HG03354 (cell line): ENCODE measurements at regions not wholly inside any gene's neighbourhood (a gene's known extent, or its start where the extent isn't known, plus 50 kb on each side); places are given as distances from the start of the nearest gene placed in this dataset.

Source experiments
- ATAC-seq: cut with Tn5 transposase; IDR thresholded peaks from one replicate; pipeline ENCODE4 v1.9.1; 2021; ENCODE audit warnings: mild to moderate bottlenecking; ENCODE audit not compliant: unreplicated experiment, poor library complexity, severe bottlenecking

GRCh38 chr10:123434435-123435039, 231.6 kb upstream of the GPR26 start:
- no peak for ATAC-seq

- peak; percentile 91 for ATAC-seq
Measured at GRCh38 chr10:123442901-123443300, 223.3 kb upstream of the GPR26 start.

DNA sequence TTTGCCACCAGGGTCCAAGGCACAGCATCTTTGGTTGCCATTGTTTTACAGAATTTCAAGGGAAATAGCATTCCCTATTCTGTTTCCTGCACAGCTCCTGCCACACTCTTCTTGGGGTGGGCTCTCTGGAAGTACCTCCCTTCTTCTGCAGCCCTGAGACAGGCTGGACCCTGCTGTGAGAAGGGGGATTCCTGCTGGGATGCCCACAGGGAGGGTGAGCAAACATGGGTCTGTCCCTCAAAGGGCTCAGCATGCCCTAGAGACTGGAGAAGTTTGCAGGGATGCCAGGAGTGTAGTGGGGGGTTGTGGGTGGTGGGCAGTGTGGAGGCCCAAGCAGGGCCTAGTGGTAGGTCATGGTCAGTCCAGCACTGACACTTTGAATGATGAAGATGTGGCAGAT, 222.2 kb upstream of the GPR26 start:
- no peak for ATAC-seq

DNA sequence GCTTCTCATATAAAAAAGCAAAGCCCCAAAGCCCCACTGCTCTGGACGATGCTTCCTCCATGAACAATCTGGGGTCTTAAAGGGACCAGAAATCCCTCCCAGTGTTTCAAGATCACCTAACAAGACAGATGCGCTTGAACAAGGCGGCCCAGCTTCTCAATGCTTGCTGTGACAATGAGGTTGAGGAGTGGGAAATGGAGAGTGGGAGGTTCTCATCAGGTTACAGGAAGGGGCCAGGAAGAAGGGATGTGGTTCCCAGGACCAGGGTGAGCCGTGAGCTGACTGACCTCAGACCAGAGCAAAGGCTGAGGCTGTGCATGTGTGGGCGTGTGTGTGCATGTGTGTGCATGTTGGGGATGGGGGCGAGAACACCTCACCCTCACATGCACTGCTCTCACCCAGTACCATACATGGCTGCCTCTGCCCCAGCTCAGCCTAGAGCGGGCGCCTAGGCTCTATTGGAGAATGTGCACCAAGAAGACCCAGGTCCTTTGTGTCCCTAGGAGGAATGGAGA, 220.8 kb upstream of the GPR26 start:
- no peak for ATAC-seq

DNA sequence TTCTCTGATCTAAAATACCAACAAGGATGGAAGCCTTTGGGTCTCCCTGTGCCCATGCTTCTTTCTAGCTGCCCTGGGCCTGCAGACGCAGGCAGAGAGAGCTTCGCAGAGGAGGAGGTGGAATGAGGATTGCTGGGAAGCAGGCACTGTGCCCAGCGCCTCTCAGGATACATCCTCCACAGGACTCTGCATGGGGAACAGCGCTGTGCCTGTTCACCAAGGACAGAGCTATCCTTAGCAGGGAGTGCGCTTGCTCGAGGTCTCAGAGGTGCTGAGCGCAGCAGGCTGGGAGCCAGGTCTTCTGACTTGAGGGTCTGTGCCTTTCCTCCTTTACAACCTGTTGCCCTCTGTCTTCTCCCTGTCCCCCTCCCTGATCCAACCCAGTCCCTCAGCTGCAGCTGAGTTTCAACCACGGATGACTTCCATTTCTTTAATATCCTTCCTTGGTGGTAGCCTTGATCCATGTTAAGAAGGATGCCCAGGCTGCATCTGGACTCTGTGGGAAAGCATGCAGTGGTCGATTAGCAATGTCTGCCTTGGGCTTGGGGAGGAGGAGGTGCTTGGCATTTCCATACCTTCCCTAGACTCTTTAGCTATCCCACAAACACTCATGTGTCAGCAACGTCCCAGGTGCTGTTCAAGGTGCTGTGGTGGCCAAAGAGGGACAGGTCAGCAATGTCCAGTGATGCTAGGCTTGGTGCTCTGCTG, 219.6 kb upstream of the GPR26 start:
- no peak for ATAC-seq

DNA sequence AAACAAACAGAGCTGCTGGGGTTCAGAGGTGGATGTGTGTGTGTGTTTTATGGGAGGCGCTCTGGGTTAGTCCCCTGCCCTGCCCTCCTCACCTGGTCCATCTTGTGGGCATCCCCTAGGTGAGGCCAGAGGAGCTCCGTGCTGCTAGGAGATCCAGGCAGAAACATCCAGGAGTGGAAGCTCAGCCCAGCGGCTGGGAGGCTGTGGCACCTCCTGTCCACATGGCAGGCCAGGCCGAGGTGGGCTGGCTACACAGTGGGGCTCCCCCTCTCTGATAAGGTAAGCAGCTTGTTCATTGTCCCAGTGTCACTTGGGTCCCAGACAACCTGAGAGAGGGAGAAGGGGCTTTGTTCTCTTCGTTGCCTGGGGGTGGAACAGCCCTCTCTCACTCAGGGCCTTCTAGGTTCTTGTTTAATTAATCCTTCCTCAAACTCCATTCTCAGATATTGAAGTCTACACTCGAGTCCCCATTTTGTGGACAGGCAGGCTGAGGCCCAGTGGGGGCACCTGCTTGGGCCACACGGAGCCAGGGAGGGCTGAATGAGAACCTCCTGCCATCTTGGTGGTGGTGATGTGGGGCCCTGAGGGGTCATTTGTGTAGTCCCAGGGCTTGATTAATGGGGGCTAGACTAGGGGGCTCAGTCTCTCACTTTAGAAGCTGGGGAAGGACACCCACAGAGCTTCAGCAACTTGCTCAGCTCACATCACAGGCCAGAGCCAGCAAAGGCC, 216.8 kb upstream of the GPR26 start:
- ATAC-seq, result no peak

DNA sequence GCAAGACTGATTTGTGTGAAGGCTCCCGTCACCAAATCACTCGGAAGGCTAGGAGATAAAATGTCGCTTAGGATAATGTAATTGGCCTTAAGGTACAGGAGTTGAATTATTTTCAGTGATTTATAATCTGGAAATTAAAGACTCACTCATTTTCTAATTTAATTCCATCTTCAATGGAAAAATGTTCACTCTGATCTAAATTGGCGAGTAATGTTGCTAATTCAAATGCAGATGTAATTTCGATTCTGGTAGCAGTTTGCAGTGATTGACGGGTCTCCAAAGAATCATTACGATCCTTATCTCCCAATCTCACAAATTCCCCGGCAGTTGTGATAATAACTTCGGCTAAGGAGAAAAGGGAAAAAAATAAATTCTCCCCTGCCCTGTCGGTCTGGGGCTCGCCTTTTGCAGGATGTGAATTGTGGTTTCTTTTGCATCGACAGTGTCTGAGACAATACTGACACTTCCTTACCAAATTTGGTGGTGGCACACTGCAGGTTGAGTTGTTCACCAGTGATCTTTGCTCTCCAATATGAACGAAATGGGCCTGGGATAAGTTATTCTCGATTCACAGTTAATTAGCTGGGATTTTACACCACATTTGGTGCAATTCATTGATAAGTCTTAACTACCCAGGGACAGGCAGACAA, 215.1 kb upstream of the GPR26 start:
- ATAC-seq, result no peak

GRCh38 chr10:123451618-123452245, 214.4 kb upstream of the GPR26 start:
- ATAC-seq, result no peak

DNA sequence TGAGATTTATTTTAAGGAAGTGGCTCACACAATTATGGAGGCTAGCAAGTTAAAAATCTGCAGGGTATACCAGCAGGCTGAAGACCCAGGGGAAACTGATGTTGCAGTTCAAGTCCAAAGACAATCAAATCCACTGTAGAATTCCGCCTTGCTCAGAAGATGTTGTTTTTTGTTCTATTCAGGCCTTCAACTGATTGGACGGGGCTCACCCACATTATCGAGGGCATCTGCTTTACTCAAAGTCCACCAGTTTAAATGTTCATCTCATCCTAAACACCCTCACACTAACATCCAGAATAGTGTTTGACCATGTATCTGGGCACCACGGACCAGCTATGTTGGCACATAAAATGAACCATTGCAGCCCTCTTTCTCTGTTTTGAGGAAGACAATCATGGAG, 211.2 kb upstream of the GPR26 start:
- no peak for ATAC-seq

DNA sequence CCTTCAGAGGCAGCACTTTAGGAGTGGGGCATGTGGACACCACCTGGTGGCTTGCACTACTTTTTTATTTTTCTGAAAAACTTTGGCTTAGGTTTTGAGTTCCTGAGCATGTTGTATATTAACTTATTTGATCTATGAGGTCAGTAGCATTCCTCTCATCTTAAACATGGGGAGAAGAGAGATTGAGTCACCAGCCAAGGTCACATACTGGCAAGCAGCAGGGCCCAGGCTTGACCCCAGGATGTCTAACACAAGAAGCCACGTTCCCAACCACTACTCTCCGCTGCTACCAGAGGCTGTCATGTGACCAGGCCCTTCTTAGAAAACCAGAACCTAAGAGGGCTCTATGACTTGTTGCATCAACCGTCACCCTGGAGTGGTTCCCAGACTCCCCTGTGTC, 210.3 kb upstream of the GPR26 start:
- ATAC-seq, result no peak

DNA sequence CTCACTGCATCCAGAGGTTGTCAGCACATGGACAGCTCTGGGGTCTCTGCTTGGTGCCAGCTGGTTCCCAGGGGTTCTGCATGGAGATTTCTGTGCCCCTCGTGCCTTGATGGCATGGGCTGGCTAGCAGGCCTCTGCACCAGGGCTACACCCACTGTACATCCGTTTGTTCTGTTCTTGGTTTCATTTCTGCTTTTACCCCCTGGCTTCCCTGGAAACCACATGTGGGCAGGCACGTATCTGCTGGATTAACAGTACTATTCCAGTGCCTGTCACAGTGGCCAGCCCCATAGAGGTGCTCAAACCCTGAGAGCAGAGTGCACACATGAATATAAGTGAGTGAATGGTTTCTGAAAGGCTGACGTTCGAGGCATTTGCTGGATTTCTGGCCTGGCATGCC, 207.2 kb upstream of the GPR26 start:
- ATAC-seq, result no peak

- no peak for ATAC-seq
Measured at GRCh38 chr10:123459371-123460091, 206.6 kb upstream of the GPR26 start.

GRCh38 chr10:123462246-123462645, 203.9 kb upstream of the GPR26 start:
- ATAC-seq, result no peak

GRCh38 chr10:123462756-123463155, 203.4 kb upstream of the GPR26 start:
- no peak for ATAC-seq

GRCh38 chr10:123463181-123463580, 203.0 kb upstream of the GPR26 start:
- ATAC-seq, result no peak

GRCh38 chr10:123463698-123464097, 202.5 kb upstream of the GPR26 start:
- ATAC-seq, result no peak

- ATAC-seq, result no peak
Measured at GRCh38 chr10:123464430-123465323, 201.5 kb upstream of the GPR26 start.

DNA sequence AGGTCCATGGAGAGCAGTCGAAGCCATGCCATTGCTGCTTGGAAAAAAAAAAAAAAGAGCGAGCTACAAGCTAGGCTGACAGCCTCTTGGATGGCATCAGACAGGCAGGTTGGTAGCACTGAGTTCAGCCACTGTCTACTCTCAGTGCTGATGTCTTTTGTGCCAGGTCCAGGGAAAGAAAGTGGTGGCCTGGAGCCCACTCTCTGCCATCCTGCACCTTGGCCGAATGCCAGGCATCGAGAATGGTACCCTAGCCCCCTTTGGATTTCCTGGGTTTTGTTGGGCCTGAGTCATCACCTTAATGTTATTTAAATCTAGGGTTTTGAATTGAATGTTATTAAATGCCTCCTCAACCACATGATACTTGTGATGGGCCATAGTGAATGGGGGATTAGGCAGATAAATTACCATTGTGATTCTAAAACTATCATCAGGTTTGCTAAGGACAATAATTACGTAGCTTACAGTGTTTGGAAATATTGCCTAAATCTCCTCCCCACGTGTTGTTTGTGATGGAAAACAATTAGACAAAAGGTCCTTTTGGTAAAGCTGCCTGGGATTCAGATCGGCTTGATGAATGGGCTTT, 195.7 kb upstream of the GPR26 start:
- no peak for ATAC-seq
